WTC11 (cell line): ENCODE measurements at regions not wholly inside any gene's neighbourhood (a gene's known extent, or its start where the extent isn't known, plus 50 kb on each side); places are given as distances from the start of the nearest gene placed in this dataset.

Source experiments
- ATAC-seq: fragments of 200-7000 bp; cut with Tn5 transposase; 2 replicates; pipeline ENCODE4 v1.10.0; 2021; ENCODE audit warnings: mild to moderate bottlenecking, moderate library complexity
- CTCF ChIA-PET: fragments of 300-600 bp; sonication (Branson Sonifier 250); formaldehyde crosslinking; loops from one replicate; lab custom pipeline; 2021; ENCODE audit warnings: antibody characterized with exemption; lab: Charles Lee
- POLR2A ChIA-PET: fragments of 350-600 bp; sonication (Branson Sonifier 250); formaldehyde crosslinking; loops from one replicate; lab custom pipeline; 2021; ENCODE audit warnings: antibody characterized with exemption; lab: Charles Lee
- DNase-seq: peaks from one replicate; pipeline ENCODE4 v3.0.0; 2021; ENCODE audit warnings: low spot score
- H3K27ac Mint-ChIP-seq: 2 replicates; pipeline ENCODE4 v1.8.0; 2021; ENCODE audit warnings: mixed read lengths
- H3K27me3 Mint-ChIP-seq: 2 replicates; pipeline ENCODE4 v1.8.0; 2021; ENCODE audit warnings: low read depth, mild to moderate bottlenecking, moderate library complexity, mixed read lengths
- H3K36me3 Mint-ChIP-seq: 2 replicates; pipeline ENCODE4 v1.8.0; 2021; ENCODE audit warnings: mixed read lengths
- H3K4me1 Mint-ChIP-seq: 2 replicates; pipeline ENCODE4 v1.8.0; 2022; ENCODE audit warnings: mixed read lengths
- H3K4me3 Mint-ChIP-seq: 2 replicates; pipeline ENCODE4 v1.8.0; 2021; ENCODE audit warnings: mild to moderate bottlenecking, moderate library complexity, mixed read lengths
- H3K9me3 Mint-ChIP-seq: 2 replicates; pipeline ENCODE4 v1.8.0; 2021; ENCODE audit warnings: mixed read lengths
- ATF3 ChIP-seq: sonication (generic); formaldehyde crosslinking; conservative IDR thresholded peaks from 2 replicates; pipeline ENCODE4 v1.8.1; 2022; ENCODE audit warnings: mild to moderate bottlenecking, missing genetic modification reagents
- ETV6 ChIP-seq: sonication (generic); formaldehyde crosslinking; IDR thresholded peaks from 2 replicates; pipeline ENCODE4 v1.8.1; 2022; ENCODE audit warnings: mild to moderate bottlenecking, missing genetic modification reagents
- GABPB1 ChIP-seq: sonication (generic); formaldehyde crosslinking; IDR thresholded peaks from 2 replicates; pipeline ENCODE4 v1.8.1; 2023; ENCODE audit warnings: mild to moderate bottlenecking, missing genetic modification reagents
- HMGA2 ChIP-seq: fragments of 250-450 bp; sonication (Bioruptor Pico); IDR thresholded peaks from 2 replicates; pipeline ENCODE4 v1.4.0; 2021; ENCODE audit warnings: mild to moderate bottlenecking, moderate library complexity
- MXD4 ChIP-seq: fragments of 250-450 bp; sonication (Bioruptor Pico); IDR thresholded peaks from 2 replicates; pipeline ENCODE4 v1.8.0; 2021; ENCODE audit warnings: mild to moderate bottlenecking, moderate library complexity, borderline replicate concordance
- MYBL2 ChIP-seq: sonication (generic); formaldehyde crosslinking; IDR thresholded peaks from 2 replicates; pipeline ENCODE4 v1.8.1; 2023; ENCODE audit warnings: mild to moderate bottlenecking, moderate library complexity, missing genetic modification reagents
- NR1H2 ChIP-seq: sonication (generic); formaldehyde crosslinking; IDR thresholded peaks from 2 replicates; pipeline ENCODE4 v1.9.0; 2021; ENCODE audit warnings: mild to moderate bottlenecking, moderate library complexity, missing genetic modification reagents
- PRDM15 ChIP-seq: sonication (generic); formaldehyde crosslinking; IDR thresholded peaks from 2 replicates; pipeline ENCODE4 v1.8.0; 2022; ENCODE audit warnings: missing genetic modification reagents
- PREB ChIP-seq: sonication (generic); formaldehyde crosslinking; IDR thresholded peaks from 2 replicates; pipeline ENCODE4 v1.8.1; 2022; ENCODE audit warnings: mild to moderate bottlenecking, missing genetic modification reagents, moderate library complexity, borderline replicate concordance
- STAT6 ChIP-seq: sonication (generic); formaldehyde crosslinking; conservative IDR thresholded peaks from 2 replicates; pipeline ENCODE4 v1.8.1; 2023; ENCODE audit warnings: mild to moderate bottlenecking, low read depth, missing genetic modification reagents, moderate library complexity
- USF2 ChIP-seq: sonication (generic); formaldehyde crosslinking; IDR thresholded peaks from 2 replicates; pipeline ENCODE4 v1.8.1; 2023; ENCODE audit warnings: mild to moderate bottlenecking, missing genetic modification reagents, moderate library complexity
- ZNF121 ChIP-seq: sonication (generic); formaldehyde crosslinking; IDR thresholded peaks from 2 replicates; pipeline ENCODE4 v1.8.0; 2023; ENCODE audit warnings: missing genetic modification reagents
- ZNF219 ChIP-seq: sonication (generic); formaldehyde crosslinking; IDR thresholded peaks from 2 replicates; pipeline ENCODE4 v1.8.0; 2023; ENCODE audit warnings: missing genetic modification reagents, mild to moderate bottlenecking, borderline replicate concordance
- ZNF396 ChIP-seq: fragments of 250-450 bp; sonication (Bioruptor Pico); IDR thresholded peaks from 2 replicates; pipeline ENCODE4 v1.8.0; 2021; ENCODE audit warnings: mild to moderate bottlenecking, moderate library complexity, borderline replicate concordance
- ZNF423 ChIP-seq: fragments of 250-450 bp; sonication (Bioruptor Pico); IDR thresholded peaks from 2 replicates; pipeline ENCODE4 v2.1.2; 2022; ENCODE audit warnings: mild to moderate bottlenecking, moderate library complexity
- ZNF671 ChIP-seq: fragments of 250-450 bp; sonication (Bioruptor Pico); IDR thresholded peaks from 2 replicates; pipeline ENCODE4 v1.8.0; 2021; ENCODE audit warnings: mild to moderate bottlenecking

- no peak for TF ChIP-seq NR1H2 (CRISPR knock-in tag)
- peak; percentile 92 for TF ChIP-seq GABPB1 (CRISPR knock-in tag)
- Mint-ChIP-seq H3K4me1 (peaks cover 10% of the 10 kb centered on the region), H3K9me3 (no peaks in the 10 kb centered on the region), H3K4me3 (no peak overlapping the region), H3K27ac (no peak overlapping the region), H3K36me3 (no peaks in the 10 kb centered on the region), H3K27me3 (no peaks in the 10 kb centered on the region)
- DNase-seq (no peak), ATAC-seq (no peak)
- ChIA-PET CTCF (no interaction called here), POLR2A (no interaction called here)
These were observed 1280.5 kb upstream of the ZEB2 start for GRCh38 chr2:145800151-145801091.

- Mint-ChIP-seq H3K27ac (peak overlapping the region; percentile 4; the same call in 1 of the 2 replicates), H3K27me3 (no peaks in the 10 kb centered on the region), H3K4me1 (peaks cover 14% of the 10 kb centered on the region), H3K4me3 (no peak overlapping the region), H3K9me3 (no peaks in the 10 kb centered on the region), H3K36me3 (no peaks in the 10 kb centered on the region)
- POLR2A ChIA-PET: no interaction called here
- TF ChIP-seq USF2 (CRISPR knock-in tag) (no peak), GABPB1 (CRISPR knock-in tag) (no peak), ATF3 (CRISPR knock-in tag) (no peak), HMGA2 (CRISPR knock-in tag) (no peak), MXD4 (CRISPR knock-in tag) (no peak), NR1H2 (CRISPR knock-in tag) (no peak), PREB (CRISPR knock-in tag) (no peak), ZNF423 (no peak), ETV6 (CRISPR knock-in tag) (no peak), ZNF121 (CRISPR knock-in tag) (no peak), MYBL2 (CRISPR knock-in tag) (no peak), ZNF671 (CRISPR knock-in tag) (no peak), PRDM15 (CRISPR knock-in tag) (no peak), ZNF396 (CRISPR knock-in tag) (no peak), STAT6 (CRISPR knock-in tag) (no peak), ZNF219 (CRISPR knock-in tag) (no peak)
- DNase-seq (no peak), ATAC-seq (no peak)
- CTCF ChIA-PET: no interaction called here
These were observed 1279.7 kb upstream of the ZEB2 start for GRCh38 chr2:145799595-145800108.
